ENCODE measurements at regions not wholly inside any gene's neighbourhood (a gene's known extent, or its start where the extent isn't known, plus 50 kb on each side); places are given as distances from the start of the nearest gene placed in this dataset.

- DNase-seq (ENCODE audit: low read depth): no peak
Measured at GRCh38 chr2:104433657-104434056, 420.3 kb upstream of the POU3F3 start.

GRCh38 chr2:104434318-104434792 is 419.6 kb upstream of the POU3F3 start:
- H3K4me3 ChIP-seq (ENCODE audit: low read depth, low read length): peak overlapping the region; percentile 45
- peak; percentile 63 for DNase-seq (ENCODE audit: low read depth)

More at GRCh38 chr2:104433657-104434056, 420.3 kb upstream of the POU3F3 start:
- H3K4me3 ChIP-seq (ENCODE audit: low read depth, low read length): no peak overlapping the region
- TF ChIP-seq CTCF (IDR thresholded peaks at IDR 0.05; ENCODE audit: insufficient read depth, low read depth, low read length, missing control alignments): no peak

GRCh38 chr2:104434966-104435365 is 418.9 kb upstream of the POU3F3 start:
- peak overlapping the region; percentile 45 for H3K4me3 ChIP-seq (ENCODE audit: low read depth, low read length)
- no peak for TF ChIP-seq CTCF (IDR thresholded peaks at IDR 0.05; ENCODE audit: insufficient read depth, low read depth, low read length, missing control alignments)
- DNase-seq (ENCODE audit: low read depth): no peak

More at GRCh38 chr2:104434318-104434792, 419.6 kb upstream of the POU3F3 start:
- TF ChIP-seq CTCF (IDR thresholded peaks at IDR 0.05; ENCODE audit: insufficient read depth, low read depth, low read length, missing control alignments): no peak

GRCh38 chr2:104438481-104438880 is 415.4 kb upstream of the POU3F3 start:
- no peak for DNase-seq (ENCODE audit: low read depth)
- no peak overlapping the region for H3K4me3 ChIP-seq (ENCODE audit: low read depth, low read length)
- no peak for TF ChIP-seq CTCF (IDR thresholded peaks at IDR 0.05; ENCODE audit: insufficient read depth, low read depth, low read length, missing control alignments)

- no peak for TF ChIP-seq CTCF (IDR thresholded peaks at IDR 0.05; ENCODE audit: insufficient read depth, low read depth, low read length, missing control alignments)
- DNase-seq (ENCODE audit: low read depth): no peak
Measured at GRCh38 chr2:104443145-104443544, 410.8 kb upstream of the POU3F3 start.

GRCh38 chr2:104444392-104444791 is 409.5 kb upstream of the POU3F3 start:
- no peak for DNase-seq (ENCODE audit: low read depth)
- H3K4me3 ChIP-seq (ENCODE audit: low read depth, low read length): no peak overlapping the region
- TF ChIP-seq CTCF (IDR thresholded peaks at IDR 0.05; ENCODE audit: insufficient read depth, low read depth, low read length, missing control alignments): no peak

More at GRCh38 chr2:104443145-104443544, 410.8 kb upstream of the POU3F3 start:
- no peak overlapping the region for H3K4me3 ChIP-seq (ENCODE audit: low read depth, low read length)

- no peak for DNase-seq (ENCODE audit: low read depth)
- no peak overlapping the region for H3K4me3 ChIP-seq (ENCODE audit: low read depth, low read length)
- no peak for TF ChIP-seq CTCF (IDR thresholded peaks at IDR 0.05; ENCODE audit: insufficient read depth, low read depth, low read length, missing control alignments)
Measured at GRCh38 chr2:104444889-104445288, 409.0 kb upstream of the POU3F3 start.
